GM12878 (cell line): ENCODE measurements at regions not wholly inside any gene's neighbourhood (a gene's known extent, or its start where the extent isn't known, plus 50 kb on each side); places are given as distances from the start of the nearest gene placed in this dataset.
"Not testable (repeated sequence)": the region's sequence is repeated elsewhere in the genome, so short reads cannot be mapped to it uniquely, and the experiment has no call there.

Experiments
- ATAC-seq: fragments of 200-7000 bp; cut with Tn5 transposase; 3 replicates; pipeline ENCODE4 v1.9.1; 2020; ENCODE audit warnings: mild to moderate bottlenecking, moderate library complexity
- BruUV-seq: library from RNA; stranded (reverse); fragments of 400-500 nt; replicated peaks from 2 replicates; lab custom pipeline; 2021; lab: Mats Ljungman, UMichigan
- CTCF ChIA-PET: fragments of 300-600 bp; sonication (Branson Sonifier 250); formaldehyde crosslinking; extraction: SDS; loops from one replicate; lab custom pipeline; 2021; ENCODE audit warnings: inconsistent platforms; lab: Yijun Ruan, JAX
- POLR2A ChIA-PET: fragments of 350-600 bp; formaldehyde crosslinking; extraction: SDS; loops from one replicate; lab custom pipeline; 2021; ENCODE audit warnings: inconsistent platforms; lab: Charles Lee
- RAD21 ChIA-PET: fragments of 300-600 bp; sonication (Branson Sonifier 250); formaldehyde crosslinking; loops from one replicate; lab custom pipeline; 2023; ENCODE audit warnings: antibody characterized with exemption; ENCODE audit not compliant: unreplicated experiment; lab: Charles Lee
- SMC1A ChIA-PET: fragments of 300-600 bp; sonication (Branson Sonifier 250); formaldehyde crosslinking; loops from one replicate; lab custom pipeline; 2023; ENCODE audit not compliant: unreplicated experiment, uncharacterized antibody; lab: Charles Lee
- DNase-seq: peaks from one replicate; pipeline ENCODE4 v3.0.0-alpha.2; 2011; ENCODE audit warnings: low read depth, low spot score
- FAIRE-seq: peaks from 3 replicates; lab custom pipeline; 2011; peaks lifted over from hg19 to GRCh38; lab: Jason Lieb, UNC
- H2AFZ ChIP-seq: 2 replicates; pipeline ENCODE4 v1.6.0; 2011; ENCODE audit warnings: low read depth, low read length, control low read depth; ENCODE audit not compliant: control insufficient read depth
- H3K27ac ChIP-seq: 2 replicates; pipeline ENCODE4 v1.5.1; 2011; ENCODE audit warnings: control low read depth; ENCODE audit not compliant: control insufficient read depth, insufficient read depth
- H3K27me3 ChIP-seq, 2 experiments: replicated peaks in 1 of 2; 2 replicates each; pipeline versions ENCODE4 v1.6.0 to v1.6.1; 2011; ENCODE audit warnings: low read length in 1 of 2; ENCODE audit not compliant: control insufficient read depth in 2 of 2, insufficient read depth in 2 of 2
- H3K36me3 ChIP-seq, 2 experiments: 2 replicates each; pipeline ENCODE4 v1.5.1; 2011; ENCODE audit warnings: low read length in 1 of 2; ENCODE audit not compliant: control insufficient read depth in 2 of 2, insufficient read depth in 2 of 2
- H3K4me1 ChIP-seq: 2 replicates; pipeline ENCODE4 v1.6.1; 2011; ENCODE audit warnings: mild to moderate bottlenecking, low read length, moderate library complexity, mixed read lengths; ENCODE audit not compliant: control insufficient read depth, insufficient read depth
- H3K4me2 ChIP-seq: 2 replicates; pipeline ENCODE4 v1.6.0; 2011; ENCODE audit warnings: control low read depth; ENCODE audit not compliant: control insufficient read depth, insufficient read depth
- H3K4me3 ChIP-seq: fragments of 200-600 bp; sonication (generic); 2 replicates; pipeline ENCODE4 v1.5.1; 2016
- H3K79me2 ChIP-seq: 2 replicates; pipeline ENCODE4 v1.6.0; 2011; ENCODE audit warnings: low read length; ENCODE audit not compliant: control insufficient read depth, insufficient read depth
- H3K9ac ChIP-seq: 2 replicates; pipeline ENCODE4 v1.8.0; 2011; ENCODE audit warnings: low read length, control low read depth, mixed read lengths; ENCODE audit not compliant: control insufficient read depth, insufficient read depth
- H3K9me3 ChIP-seq: replicated peaks from 3 replicates; pipeline ENCODE4 v1.5.1; 2011; ENCODE audit warnings: mild to moderate bottlenecking, low read length; ENCODE audit not compliant: control insufficient read depth, insufficient read depth
- H4K20me1 ChIP-seq: 2 replicates; pipeline ENCODE4 v1.6.0; 2011; ENCODE audit not compliant: control insufficient read depth, insufficient read depth
- CREM ChIP-seq: IDR thresholded peaks from 2 replicates; pipeline ENCODE4 v1.6.1; 2014; ENCODE audit warnings: antibody characterized with exemption, low read depth
- PAX5 ChIP-seq: IDR thresholded peaks from 2 replicates; pipeline ENCODE4 v1.6.1; 2011; ENCODE audit warnings: low read depth, low read length, borderline replicate concordance
- POU2F2 ChIP-seq: IDR thresholded peaks from 3 replicates; pipeline ENCODE4 v1.6.1; 2011; ENCODE audit warnings: low read depth, mild to moderate bottlenecking, low read length, borderline replicate concordance
- RFX5 ChIP-seq: IDR thresholded peaks from 2 replicates; pipeline ENCODE4 v1.6.1; 2011; ENCODE audit warnings: low read depth, low read length, improper control_type of control experiment
- WGBS: methylation state at CpG from one replicate; pipeline ENCODE4 v1.1.6; 2016; ENCODE audit warnings: low lambda C conversion rate; ENCODE audit not compliant: insufficient replicate concordance, insufficient coverage; ENCODE audit errors: missing lambda C conversion rate; 5-methylcytosine and 5-hydroxymethylcytosine counted together
- in situ Hi-C: fragments of 300-500 bp; cut with MboI; formaldehyde crosslinking; loops from 9 replicates; pipeline ENCODE4 v1.14.3; 2018; ENCODE audit warnings: mixed read lengths
- intact Hi-C: fragments of 100-400 bp; cut with micrococcal nuclease; formaldehyde crosslinking; loops from one replicate; pipeline ENCODE4 v1.14.2; 2022; ENCODE audit not compliant: unreplicated experiment
- TF ChIP-seq, protein P1 (sequence below): fragments of 450-650 bp; formaldehyde crosslinking; IDR thresholded peaks from 2 replicates; pipeline ENCODE4 v1.4.0; 2022; ENCODE audit warnings: mild to moderate bottlenecking, moderate library complexity
- TF ChIP-seq, protein P2 (sequence below): IDR thresholded peaks from 2 replicates; pipeline ENCODE4 v1.6.1; 2011; ENCODE audit warnings: borderline replicate concordance, low read depth, mild to moderate bottlenecking, moderate library complexity, low read length; ENCODE audit not compliant: insufficient read depth, poor library complexity, severe bottlenecking

DNA sequence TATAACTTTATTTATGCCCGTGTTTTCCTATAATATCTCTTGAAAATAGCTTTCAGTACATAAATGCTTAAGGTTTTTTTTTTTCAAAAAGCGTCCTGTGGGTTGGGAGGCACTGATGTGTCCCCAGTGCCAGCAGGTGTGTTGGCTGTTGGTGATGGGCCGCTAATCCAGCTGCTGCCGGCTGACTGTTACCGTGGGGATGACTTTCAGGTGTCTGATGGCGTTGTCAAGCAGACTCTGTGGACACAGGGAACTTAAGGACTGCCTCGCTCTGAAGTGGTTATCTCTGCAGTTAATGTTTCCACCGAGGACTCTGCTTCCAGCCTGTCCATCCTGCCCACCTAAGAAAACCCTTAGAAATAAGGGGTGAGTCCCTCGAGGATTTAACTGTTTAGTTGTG is 94.5 kb downstream of the ANKRD10 start:
- H3K4me1 ChIP-seq: 0 out of 2 replicates have a peak, but pooled peaks cover 5% of the 10 kb centered on the region
- no TSS peak for BruUV-seq
- ChIA-PET CTCF (interaction anchor here (0.6 to 6.7 kb wide), 8 partner anchors 103 to 1534 kb away, joined by 3 to 82 read pairs (median 4); no protein-coding TSS in a partner anchor), POLR2A (no interaction called here), SMC1A (interaction anchor here (0.6 to 1.3 kb wide), 8 partner anchors 14 to 364 kb away, joined by 3 to 10 read pairs (median 4); no protein-coding TSS in a partner anchor), RAD21 (interaction anchor here (1.1 to 3.8 kb wide), 3 partner anchors 203 to 227 kb away, joined by 8 to 22 read pairs (median 9); no protein-coding TSS in a partner anchor)
- no peaks in the 10 kb centered on the region for H4K20me1 ChIP-seq
- no peaks in the 10 kb centered on the region for H3K27me3 ChIP-seq
- no peaks in the 10 kb centered on the region for H3K36me3 ChIP-seq
- no peak overlapping the region for H3K4me3 ChIP-seq
- DNase-seq (no peak), ATAC-seq (no peak), FAIRE-seq (no peak)
- H2AFZ ChIP-seq: no peak overlapping the region
- H3K9ac ChIP-seq: no peak overlapping the region
- intact Hi-C loops: no loop called here
- no peaks in the 10 kb centered on the region for H3K79me2 ChIP-seq
- WGBS: 31% methylated on average over 9 of the region's 9 CpGs
- H3K4me2 ChIP-seq: no peak overlapping the region
- H3K9me3 ChIP-seq: no peaks in the 10 kb centered on the region
- in situ Hi-C loops: no loop called here
- H3K27ac ChIP-seq: no peak overlapping the region
- TF ChIP-seq CREM (no peak), RFX5 (no peak), PAX5 (no peak), POU2F2 (no peak)
- TF ChIP-seq, protein P1, sequence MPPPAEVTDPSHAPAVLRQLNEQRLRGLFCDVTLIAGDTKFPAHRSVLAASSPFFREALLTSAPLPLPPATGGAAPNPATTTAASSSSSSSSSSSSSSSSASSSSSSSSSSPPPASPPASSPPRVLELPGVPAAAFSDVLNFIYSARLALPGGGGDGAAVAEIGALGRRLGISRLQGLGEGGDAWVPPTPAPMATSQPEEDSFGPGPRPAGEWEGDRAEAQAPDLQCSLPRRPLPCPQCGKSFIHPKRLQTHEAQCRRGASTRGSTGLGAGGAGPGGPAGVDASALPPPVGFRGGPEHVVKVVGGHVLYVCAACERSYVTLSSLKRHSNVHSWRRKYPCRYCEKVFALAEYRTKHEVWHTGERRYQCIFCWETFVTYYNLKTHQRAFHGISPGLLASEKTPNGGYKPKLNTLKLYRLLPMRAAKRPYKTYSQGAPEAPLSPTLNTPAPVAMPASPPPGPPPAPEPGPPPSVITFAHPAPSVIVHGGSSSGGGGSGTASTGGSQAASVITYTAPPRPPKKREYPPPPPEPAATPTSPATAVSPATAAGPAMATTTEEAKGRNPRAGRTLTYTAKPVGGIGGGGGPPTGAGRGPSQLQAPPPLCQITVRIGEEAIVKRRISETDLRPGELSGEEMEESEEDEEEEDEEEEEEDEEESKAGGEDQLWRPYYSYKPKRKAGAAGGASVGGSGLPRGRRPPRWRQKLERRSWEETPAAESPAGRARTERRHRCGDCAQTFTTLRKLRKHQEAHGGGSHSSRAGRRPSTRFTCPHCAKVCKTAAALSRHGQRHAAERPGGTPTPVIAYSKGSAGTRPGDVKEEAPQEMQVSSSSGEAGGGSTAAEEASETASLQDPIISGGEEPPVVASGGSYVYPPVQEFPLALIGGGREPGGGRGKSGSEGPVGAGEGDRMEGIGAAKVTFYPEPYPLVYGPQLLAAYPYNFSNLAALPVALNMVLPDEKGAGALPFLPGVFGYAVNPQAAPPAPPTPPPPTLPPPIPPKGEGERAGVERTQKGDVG (CRISPR knock-in tag): no peak
- TF ChIP-seq, protein P2, sequence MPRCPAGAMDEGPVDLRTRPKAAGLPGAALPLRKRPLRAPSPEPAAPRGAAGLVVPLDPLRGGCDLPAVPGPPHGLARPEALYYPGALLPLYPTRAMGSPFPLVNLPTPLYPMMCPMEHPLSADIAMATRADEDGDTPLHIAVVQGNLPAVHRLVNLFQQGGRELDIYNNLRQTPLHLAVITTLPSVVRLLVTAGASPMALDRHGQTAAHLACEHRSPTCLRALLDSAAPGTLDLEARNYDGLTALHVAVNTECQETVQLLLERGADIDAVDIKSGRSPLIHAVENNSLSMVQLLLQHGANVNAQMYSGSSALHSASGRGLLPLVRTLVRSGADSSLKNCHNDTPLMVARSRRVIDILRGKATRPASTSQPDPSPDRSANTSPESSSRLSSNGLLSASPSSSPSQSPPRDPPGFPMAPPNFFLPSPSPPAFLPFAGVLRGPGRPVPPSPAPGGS: no peak

DNA sequence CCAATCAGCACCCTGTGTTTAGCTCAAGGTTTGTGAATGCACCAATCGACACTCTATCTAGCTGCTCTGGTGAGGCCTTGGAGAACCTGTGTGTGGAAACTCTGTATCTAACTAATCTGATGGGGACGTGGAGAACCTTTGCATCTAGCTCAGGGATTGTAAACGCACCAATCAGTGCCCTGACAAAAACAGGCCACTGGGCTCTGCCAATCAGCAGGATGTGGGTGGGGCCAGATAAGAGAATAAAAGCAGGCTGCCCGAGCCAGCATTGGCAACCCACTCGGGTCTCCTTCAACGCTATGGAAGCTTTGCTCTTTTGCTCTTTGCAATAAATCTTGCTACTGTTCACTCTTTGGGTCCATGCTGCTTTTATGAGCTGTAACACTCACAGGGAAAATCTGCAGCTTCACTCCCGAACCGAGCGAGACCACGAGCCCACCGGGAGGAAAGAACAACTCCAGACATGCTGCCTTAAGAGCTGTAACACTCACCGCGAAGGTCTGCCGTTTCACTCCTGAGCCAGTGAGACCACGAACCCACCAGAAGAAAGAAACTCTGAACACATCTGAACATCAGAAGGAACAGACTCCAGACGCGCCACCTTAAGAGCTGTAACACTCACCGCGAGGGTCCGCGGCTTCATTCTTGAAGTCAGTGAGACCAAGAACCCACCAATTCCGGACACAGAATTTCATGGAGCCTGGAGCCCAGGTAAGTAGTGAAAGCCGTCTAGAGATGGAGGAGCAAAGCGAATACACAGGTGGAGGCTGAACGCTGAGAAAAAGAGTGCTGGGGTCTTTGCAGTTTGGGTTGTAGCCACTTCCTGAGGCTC is 92.8 kb downstream of the ANKRD10 start:
- H3K4me1 ChIP-seq, H3K27ac ChIP-seq, in situ Hi-C loops, H3K9me3 ChIP-seq, H4K20me1 ChIP-seq, H3K79me2 ChIP-seq, DNase-seq, ATAC-seq, H3K36me3 ChIP-seq, H3K9ac ChIP-seq, POLR2A ChIA-PET, FAIRE-seq, H3K27me3 ChIP-seq, intact Hi-C loops, H3K4me3 ChIP-seq, H2AFZ ChIP-seq, H3K4me2 ChIP-seq, BruUV-seq: not testable (repeated sequence)
- ChIA-PET SMC1A (interaction anchor here (1.1 to 1.9 kb wide), 4 partner anchors 105 to 228 kb away, joined by 3 to 6 read pairs (median 5); no protein-coding TSS in a partner anchor), CTCF (interaction anchor here (0.6 to 2.9 kb wide), 4 partner anchors 103 to 367 kb away, joined by 3 to 9 read pairs (median 6); no protein-coding TSS in a partner anchor), RAD21 (interaction anchor here (1.6 kb wide), 1 partner anchor 366 kb away, joined by 4 read pairs; no protein-coding TSS in a partner anchor)
- 73% methylated on average over 25 of the region's 25 CpGs for WGBS
